Ishikawa (cell line): ENCODE measurements at regions not wholly inside any gene's neighbourhood (a gene's known extent, or its start where the extent isn't known, plus 50 kb on each side); places are given as distances from the start of the nearest gene placed in this dataset.
A peak's percentile ranks its signal among the peaks of the same experiment; 100 is the strongest.

Source experiments
- CEBPB ChIP-seq: IDR thresholded peaks from 2 replicates; pipeline ENCODE4 v1.6.1; 2012
- CREB1 ChIP-seq: IDR thresholded peaks from 2 replicates; pipeline ENCODE4 v1.6.1; 2012; ENCODE audit warnings: low read depth
- EGR1 ChIP-seq: IDR thresholded peaks from 2 replicates; pipeline ENCODE4 v1.6.1; 2012
- EP300 ChIP-seq: IDR thresholded peaks from 2 replicates; pipeline ENCODE4 v1.6.1; 2012; ENCODE audit warnings: borderline replicate concordance
- FOXM1 ChIP-seq: IDR thresholded peaks from 2 replicates; pipeline ENCODE4 v1.6.1; 2012; ENCODE audit warnings: low read depth, borderline replicate concordance
- NFIC ChIP-seq: IDR thresholded peaks from 2 replicates; pipeline ENCODE4 v1.6.1; 2012
- RAD21 ChIP-seq: IDR thresholded peaks from 2 replicates; pipeline ENCODE4 v1.6.1; 2012; ENCODE audit warnings: low read depth
- REST ChIP-seq: IDR thresholded peaks from 2 replicates; pipeline ENCODE4 v1.6.1; 2012; ENCODE audit warnings: low read depth, mild to moderate bottlenecking
- TAF1 ChIP-seq: IDR thresholded peaks from 2 replicates; pipeline ENCODE4 v1.6.1; 2012; ENCODE audit warnings: low read depth, mild to moderate bottlenecking
- TCF12 ChIP-seq: IDR thresholded peaks from 2 replicates; pipeline ENCODE4 v1.6.1; 2012; ENCODE audit warnings: low read depth
- TEAD4 ChIP-seq: IDR thresholded peaks from 2 replicates; pipeline ENCODE4 v1.6.1; 2012
- USF1 ChIP-seq: IDR thresholded peaks from 2 replicates; pipeline ENCODE4 v1.6.1; 2012
- YY1 ChIP-seq: IDR thresholded peaks from 2 replicates; pipeline ENCODE4 v1.6.1; 2012; ENCODE audit warnings: low read depth
- ZBTB7A ChIP-seq: IDR thresholded peaks from 2 replicates; pipeline ENCODE4 v1.6.1; 2012; ENCODE audit warnings: low read depth
- TF ChIP-seq, protein P1 (sequence below): IDR thresholded peaks from 2 replicates; pipeline ENCODE4 v1.6.1; 2012

DNA sequence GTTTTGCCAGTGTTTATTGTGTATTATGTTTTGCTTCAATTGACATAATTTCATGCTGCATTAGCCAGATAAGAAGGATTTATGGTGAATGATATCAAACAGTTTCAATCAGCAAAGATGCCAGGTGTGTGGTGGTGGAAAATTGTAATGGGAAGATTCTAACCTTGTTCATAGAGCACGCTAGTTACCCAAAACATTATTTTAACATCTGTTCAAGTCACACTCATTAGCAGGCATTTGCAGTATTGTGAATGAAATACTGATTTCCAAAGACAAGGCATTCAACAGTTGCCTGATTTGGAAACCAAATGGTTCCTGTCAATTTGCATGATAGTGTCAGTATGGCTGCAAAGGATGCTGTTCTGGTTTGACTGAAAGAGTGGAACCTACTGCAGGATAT is 129.7 kb downstream of the EPC1 start:
- TF ChIP-seq TEAD4 (no peak), EP300 (no peak)

DNA sequence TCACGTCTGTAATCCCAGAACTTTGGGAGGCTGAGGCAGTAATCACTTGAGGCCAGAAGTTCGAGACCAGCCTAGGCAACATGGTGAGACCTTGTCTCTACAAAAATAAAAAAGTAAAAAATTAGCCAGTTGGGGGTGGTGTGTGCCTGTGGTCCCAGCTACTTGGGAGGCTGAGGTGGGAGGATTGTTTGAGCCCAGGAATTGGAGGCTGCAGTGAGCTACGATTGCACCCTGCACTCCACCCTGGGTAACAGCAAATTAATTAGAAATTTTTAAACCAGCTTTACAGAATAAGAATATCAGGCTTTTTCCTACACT is 136.0 kb downstream of the EPC1 start:
- TF ChIP-seq TEAD4 (no peak), ZBTB7A (no peak), EP300 (no peak)

- TF ChIP-seq, protein P1, sequence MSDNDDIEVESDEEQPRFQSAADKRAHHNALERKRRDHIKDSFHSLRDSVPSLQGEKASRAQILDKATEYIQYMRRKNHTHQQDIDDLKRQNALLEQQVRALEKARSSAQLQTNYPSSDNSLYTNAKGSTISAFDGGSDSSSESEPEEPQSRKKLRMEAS = no peak
- peak; percentile 66 for TF ChIP-seq RAD21
These were observed 136.5 kb downstream of the EPC1 start for GRCh38 chr10:32210306-32211045.

DNA sequence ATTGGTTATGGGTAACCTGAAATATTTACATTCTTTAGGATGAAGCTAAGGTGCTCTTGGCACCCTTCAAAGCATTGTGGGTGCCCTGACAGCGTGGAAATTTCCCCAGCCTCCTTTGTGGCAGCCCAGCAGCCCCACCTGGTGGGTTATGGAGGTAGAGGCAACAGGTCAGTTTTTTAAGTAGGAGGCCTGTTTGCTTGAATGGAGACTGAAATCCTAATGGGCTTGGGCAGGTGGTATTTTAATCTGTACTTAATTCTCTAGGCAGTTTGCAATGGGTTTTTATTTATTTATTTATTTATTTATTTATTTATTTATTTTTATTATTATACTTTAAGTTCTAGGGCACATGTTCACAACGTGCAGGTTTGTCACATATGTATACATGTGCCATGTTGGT is 139.4 kb downstream of the EPC1 start:
- TF ChIP-seq ZBTB7A (no peak), RAD21 (peak; percentile 89)

GRCh38 chr10:32205670-32206069 is 141.3 kb downstream of the EPC1 start:
- no peak for TF ChIP-seq FOXM1
- no peak for TF ChIP-seq NFIC
- no peak for TF ChIP-seq CREB1
- TF ChIP-seq RAD21 = no peak
- no peak for TF ChIP-seq REST
- TF ChIP-seq, protein P1 = no peak
- TF ChIP-seq TCF12 = no peak
- no peak for TF ChIP-seq EP300
- no peak for TF ChIP-seq CEBPB

DNA sequence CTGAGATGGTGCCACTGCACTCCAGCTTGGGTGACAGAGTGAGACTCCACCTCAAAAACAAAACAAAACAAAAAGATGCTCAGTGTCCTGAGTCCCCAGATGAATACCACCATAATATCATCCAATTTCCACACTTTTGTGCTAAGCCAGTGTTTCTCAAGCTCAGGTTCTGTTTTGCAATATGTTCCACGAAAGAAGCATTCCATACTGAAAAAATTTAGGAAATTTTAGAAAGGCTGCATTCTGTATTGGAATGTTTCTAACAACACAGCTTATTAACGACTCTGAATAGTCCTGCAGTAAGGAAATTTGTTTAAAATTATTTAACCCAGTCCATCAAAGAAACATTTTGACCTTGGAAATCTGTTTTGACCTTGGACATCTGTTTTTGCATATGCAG is 142.4 kb downstream of the EPC1 start:
- no peak for TF ChIP-seq TEAD4

GRCh38 chr10:32199714-32200394 is 143.6 kb upstream of the KIF5B start:
- TF ChIP-seq USF1 = no peak
- TF ChIP-seq NFIC = no peak
- no peak for TF ChIP-seq ZBTB7A
- TF ChIP-seq TEAD4 = no peak
- no peak for TF ChIP-seq EGR1
- TF ChIP-seq TCF12 = no peak
- TF ChIP-seq TAF1 = no peak
- TF ChIP-seq EP300 = no peak
- no peak for TF ChIP-seq CEBPB
- no peak for TF ChIP-seq CREB1
- no peak for TF ChIP-seq RAD21
- no peak for TF ChIP-seq YY1
- no peak for TF ChIP-seq FOXM1
- no peak for TF ChIP-seq REST
- TF ChIP-seq, protein P1 = no peak

- TF ChIP-seq, protein P1 = no peak
- TF ChIP-seq TAF1 (no peak), REST (no peak), USF1 (no peak), NFIC (no peak), EGR1 (no peak), FOXM1 (no peak), EP300 (no peak)
These were observed 141.2 kb upstream of the KIF5B start for GRCh38 chr10:32197423-32197822.
